Right lobe of liver (tissue), 4 donors: ENCODE measurements at regions not wholly inside any gene's neighbourhood (a gene's known extent, or its start where the extent isn't known, plus 50 kb on each side); places are given as distances from the start of the nearest gene placed in this dataset.

Source experiments
- POLR2A ChIP-seq: fragments of 450-650 bp; IDR thresholded peaks from one replicate; pipeline ENCODE4 v1.6.1; 2017; ENCODE audit warnings: antibody characterized with exemption, mild to moderate bottlenecking
- TF ChIP-seq, protein P1 (sequence below), 4 donors: fragments of 200-600 bp in 3 of 4; fragments of 450-650 bp in 1 of 4; IDR thresholded peaks; one replicate each; pipeline versions ENCODE4 v1.5.1 to v1.8.0; 2016 to 2022; ENCODE audit warnings: antibody characterized with exemption in 4 of 4, mild to moderate bottlenecking in 2 of 4
- donor health status: DM: no; HTN: no; CAD: no.
- donor health status: DM: no; HTN: no; CAD: no.
- donor health status: DM: no; HTN: yes; CAD: no.

DNA sequence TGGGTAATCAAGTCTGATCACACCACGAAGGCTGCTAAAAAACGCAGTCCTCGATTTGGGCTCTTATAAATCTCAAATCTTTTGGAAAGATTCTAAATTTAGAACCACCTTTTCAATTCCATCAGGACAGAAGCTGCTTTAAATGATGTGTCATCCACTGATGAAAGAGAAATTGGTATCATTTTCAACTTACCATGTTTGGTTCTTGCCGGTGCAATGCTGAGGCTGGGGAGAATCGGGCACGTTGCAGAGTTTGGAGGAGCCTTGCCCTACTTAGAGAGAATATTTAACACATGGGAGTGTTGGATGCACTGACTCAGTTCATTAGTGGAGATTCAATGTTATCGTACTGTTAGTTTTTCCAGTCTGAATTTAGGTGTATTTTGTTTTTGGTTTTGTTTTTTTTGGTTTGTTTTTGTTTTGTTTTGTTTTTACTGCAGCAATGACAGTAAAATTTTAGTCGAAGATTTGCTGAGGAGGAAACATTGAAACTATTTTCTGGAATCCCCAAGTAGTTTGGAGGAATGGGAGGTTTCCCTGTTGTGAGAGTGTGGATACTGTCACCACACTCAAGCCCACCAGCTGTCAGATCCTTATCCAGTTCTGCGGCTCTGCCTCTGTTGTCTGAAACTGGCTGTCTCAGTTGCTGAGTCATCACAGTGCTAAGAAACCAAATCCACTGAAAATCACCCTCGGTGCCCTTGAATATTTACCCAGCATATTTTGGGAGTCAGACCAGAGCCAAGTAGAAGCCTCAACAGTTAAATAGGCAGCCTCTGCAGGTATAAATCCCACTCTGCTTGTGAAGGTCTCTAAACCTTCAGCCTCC, 497.0 kb downstream of the BTBD3 start:
- TF ChIP-seq, protein P1, sequence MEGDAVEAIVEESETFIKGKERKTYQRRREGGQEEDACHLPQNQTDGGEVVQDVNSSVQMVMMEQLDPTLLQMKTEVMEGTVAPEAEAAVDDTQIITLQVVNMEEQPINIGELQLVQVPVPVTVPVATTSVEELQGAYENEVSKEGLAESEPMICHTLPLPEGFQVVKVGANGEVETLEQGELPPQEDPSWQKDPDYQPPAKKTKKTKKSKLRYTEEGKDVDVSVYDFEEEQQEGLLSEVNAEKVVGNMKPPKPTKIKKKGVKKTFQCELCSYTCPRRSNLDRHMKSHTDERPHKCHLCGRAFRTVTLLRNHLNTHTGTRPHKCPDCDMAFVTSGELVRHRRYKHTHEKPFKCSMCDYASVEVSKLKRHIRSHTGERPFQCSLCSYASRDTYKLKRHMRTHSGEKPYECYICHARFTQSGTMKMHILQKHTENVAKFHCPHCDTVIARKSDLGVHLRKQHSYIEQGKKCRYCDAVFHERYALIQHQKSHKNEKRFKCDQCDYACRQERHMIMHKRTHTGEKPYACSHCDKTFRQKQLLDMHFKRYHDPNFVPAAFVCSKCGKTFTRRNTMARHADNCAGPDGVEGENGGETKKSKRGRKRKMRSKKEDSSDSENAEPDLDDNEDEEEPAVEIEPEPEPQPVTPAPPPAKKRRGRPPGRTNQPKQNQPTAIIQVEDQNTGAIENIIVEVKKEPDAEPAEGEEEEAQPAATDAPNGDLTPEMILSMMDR (IDR thresholded peaks at IDR 0.05) = no peak
- TF ChIP-seq POLR2A = no peak
